Adrenal gland (tissue), 9 donors: ENCODE measurements at regions not wholly inside any gene's neighbourhood (a gene's known extent, or its start where the extent isn't known, plus 50 kb on each side); places are given as distances from the start of the nearest gene placed in this dataset.

Experiments used
- DNase-seq, 7 donors: peaks; one replicate each; pipeline ENCODE4 v3.0.0-alpha.2; 2019 to 2020
- H3K27ac ChIP-seq, 5 donors: fragments of 200-600 bp; sonication (generic) in 4 of 5; 1 replicate in 3 of 5; 2 replicates in 2 of 5; pipeline versions ENCODE4 v1.5.1 to v1.8.0; 2016 to 2020; ENCODE audit warnings: mild to moderate bottlenecking in 1 of 5
- H3K27me3 ChIP-seq: fragments of 200-600 bp; 2 replicates; pipeline ENCODE4 v1.8.0; 2021
- H3K36me3 ChIP-seq, 2 donors: fragments of 200-600 bp; replicated peaks in 1 of 2; 1 replicate in 1 of 2; 2 replicates in 1 of 2; pipeline versions ENCODE4 v1.5.1 to v1.8.0; 2018 to 2022
- H3K4me1 ChIP-seq, 2 donors: fragments of 200-600 bp; replicated peaks in 1 of 2; 1 replicate in 1 of 2; 2 replicates in 1 of 2; pipeline versions ENCODE4 v1.5.1 to v1.8.0; 2018 to 2021
- H3K4me3 ChIP-seq, 4 donors: fragments of 200-600 bp; sonication (generic) in 3 of 4; one replicate each; pipeline ENCODE4 v1.5.1; 2016 to 2018
- H3K9me3 ChIP-seq, 3 donors: fragments of 200-600 bp; sonication (generic) in 1 of 3; replicated peaks in 1 of 3; 1 replicate in 2 of 3; 2 replicates in 1 of 3; pipeline versions ENCODE4 v1.5.1 to v1.8.0; 2016 to 2021
- CTCF ChIP-seq, 6 experiments: fragments of 450-650 bp in 4 of 6; fragments of 200-600 bp in 2 of 6; sonication (generic) in 1 of 6; IDR thresholded peaks; 1 replicate in 5 of 6; 2 replicates in 1 of 6; pipeline versions ENCODE4 v1.5.1 to v1.8.0; 2016 to 2021; ENCODE audit warnings: antibody characterized with exemption in 6 of 6, mild to moderate bottlenecking in 2 of 6, moderate library complexity in 1 of 6
- POLR2A ChIP-seq, 2 donors: fragments of 450-650 bp; IDR thresholded peaks; one replicate each; pipeline ENCODE4 v1.6.1; 2017; ENCODE audit warnings: antibody characterized with exemption in 2 of 2, mild to moderate bottlenecking in 2 of 2, moderate library complexity in 1 of 2
- WGBS, 4 donors: extraction: QIAGEN DNeasy Blood & Tissue Kit in 2 of 4; methylation state at CpG; one replicate each; pipeline versions ENCODE4 v1.1.5 to v1.1.7; 2013 to 2017; 5-methylcytosine and 5-hydroxymethylcytosine counted together
- intact Hi-C, 2 donors: fragments of 100-400 bp; cut with DNase I; formaldehyde crosslinking; loops; one replicate each; pipeline versions ENCODE4 v1.14.1 to v1.15.0; 2022 to 2023
- donor health status: healthy with polysubstance abuse.
- donor health status: Bipolar disorder and iron deficiency.
- donor health status: DM: yes; HTN: yes; CAD: no.
- donor health status: DM: no; HTN: no; CAD: no.
- donor health status: DM: no; HTN: no; CAD: no.

DNA sequence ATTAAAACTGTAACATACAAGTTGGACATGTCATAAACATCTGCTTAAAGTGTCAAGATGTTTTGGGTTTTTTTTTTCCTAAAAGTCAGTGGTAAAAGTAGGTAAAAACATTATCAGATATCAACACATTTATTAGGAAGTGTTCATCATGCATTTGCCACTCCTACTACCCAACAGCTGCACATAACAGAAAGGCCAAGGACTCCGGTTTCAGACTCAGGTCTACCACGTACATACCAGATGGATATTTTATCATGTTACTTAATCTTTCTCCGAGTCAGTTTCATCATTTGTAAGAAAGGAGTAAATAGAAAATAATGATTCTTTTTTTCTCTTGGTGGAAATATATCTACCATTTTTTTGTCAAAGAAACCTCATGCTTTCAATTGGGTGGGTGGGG, 192.3 kb downstream of the UBE2E3 start:
- no peaks in the 10 kb centered on the region for H3K27me3 ChIP-seq
- WGBS, 4 donors: 64 to 86% (median 72%) methylated on average over 3 of the region's 3 CpGs
- intact Hi-C loops: no loop called here
- no peaks in the 10 kb centered on the region for H3K9me3 ChIP-seq
- TF ChIP-seq CTCF (IDR thresholded peaks at IDR 0.05) (no peak), POLR2A (IDR thresholded peaks at IDR 0.05) (no peak)
- no peaks in the 10 kb centered on the region for H3K36me3 ChIP-seq
- H3K27ac ChIP-seq: no peak overlapping the region
- no peaks in the 10 kb centered on the region for H3K4me1 ChIP-seq
- H3K4me3 ChIP-seq: no peak overlapping the region
- no peak for DNase-seq

DNA sequence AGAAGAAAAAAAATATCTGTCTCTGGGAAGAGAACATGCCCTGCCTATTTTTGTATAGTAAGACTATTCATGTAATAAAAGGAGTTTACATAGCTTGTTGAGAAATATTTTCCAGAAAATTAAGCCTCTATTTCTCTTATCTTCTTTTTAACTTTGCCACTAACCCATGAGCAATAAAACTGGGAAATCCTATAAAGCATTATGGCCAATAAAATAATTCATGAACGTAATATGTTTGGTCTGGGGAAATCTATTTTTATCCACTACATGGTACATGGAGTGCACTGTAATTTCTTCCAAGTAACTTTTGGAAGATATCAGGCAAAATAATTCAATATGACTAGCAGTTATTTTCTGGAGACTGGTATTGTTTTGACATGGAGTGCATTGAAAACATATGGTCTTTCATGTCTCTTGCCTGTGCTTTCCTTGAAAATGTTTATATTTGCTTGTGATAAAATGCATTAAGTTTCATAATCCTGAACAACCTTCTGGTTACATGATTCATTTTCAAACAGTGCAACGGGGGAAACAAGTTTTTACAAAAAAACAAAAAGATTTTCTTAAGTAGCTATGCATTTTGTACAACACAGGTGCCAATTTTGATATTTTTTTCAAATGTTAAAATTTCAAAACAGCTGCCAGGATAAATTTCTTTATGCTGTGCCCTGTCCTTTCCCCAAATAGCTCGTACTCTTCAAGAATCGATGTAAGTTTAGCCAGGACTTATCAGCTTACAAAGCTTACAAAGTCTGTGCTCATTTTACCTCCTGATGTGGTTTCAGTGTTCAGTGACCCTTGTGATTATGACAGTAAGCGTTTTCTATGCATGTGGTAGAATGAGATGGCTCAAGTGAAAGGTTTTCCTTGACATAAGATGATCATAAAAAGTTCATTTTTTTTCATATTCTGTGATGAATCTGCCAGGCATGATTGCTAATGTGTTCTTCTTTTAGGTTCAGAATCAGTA, 194.5 kb downstream of the UBE2E3 start:
- Histone ChIP-seq H3K27ac (no peak overlapping the region), H3K27me3 (no peaks in the 10 kb centered on the region), H3K4me1 (no peaks in the 10 kb centered on the region), H3K4me3 (no peak overlapping the region), H3K9me3 (no peaks in the 10 kb centered on the region), H3K36me3 (no peaks in the 10 kb centered on the region)
- 42 to 59% (median 54%) methylated on average over 5 of the region's 5 CpGs for WGBS, 4 donors
- intact Hi-C loops: no loop called here
- TF ChIP-seq CTCF (IDR thresholded peaks at IDR 0.05) (no peak), POLR2A (IDR thresholded peaks at IDR 0.05) (no peak)
- DNase-seq: no peak

DNA sequence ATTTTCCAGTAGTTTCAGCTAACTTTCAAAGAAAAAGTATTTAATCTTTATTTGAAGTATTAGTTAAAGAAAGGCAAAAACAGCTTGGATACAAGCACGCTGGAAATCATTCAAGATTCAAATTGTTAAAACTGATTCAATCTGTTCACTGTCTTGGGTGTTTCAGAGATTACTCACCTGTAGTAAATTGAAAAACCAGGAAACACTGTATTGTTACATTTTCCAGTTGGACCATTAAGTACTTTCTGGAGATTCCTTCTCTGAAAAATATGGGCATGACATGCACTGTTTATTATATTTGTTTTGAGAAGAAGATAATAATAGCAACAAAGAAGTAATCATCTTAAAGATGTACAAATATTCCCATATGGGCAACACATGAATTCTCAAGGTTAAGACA, 196.1 kb downstream of the UBE2E3 start:
- H3K27ac ChIP-seq: no peak overlapping the region
- WGBS, 4 donors: 69 to 81% (median 79%) methylated on average over 1 of the region's 1 CpG
- intact Hi-C loops: no loop called here
- DNase-seq: no peak
- H3K27me3 ChIP-seq: no peaks in the 10 kb centered on the region
- no peaks in the 10 kb centered on the region for H3K9me3 ChIP-seq
- no peaks in the 10 kb centered on the region for H3K4me1 ChIP-seq
- H3K36me3 ChIP-seq: no peaks in the 10 kb centered on the region
- TF ChIP-seq CTCF (IDR thresholded peaks at IDR 0.05) (no peak), POLR2A (IDR thresholded peaks at IDR 0.05) (no peak)
- no peak overlapping the region for H3K4me3 ChIP-seq

- H3K4me3 ChIP-seq: no peak overlapping the region
- H3K27ac ChIP-seq: no peak overlapping the region
- intact Hi-C loops: no loop called here
These were observed 197.0 kb downstream of the UBE2E3 start for GRCh38 chr2:181177376-181177775.

More at GRCh38 chr2:181177376-181177775, 197.0 kb downstream of the UBE2E3 start:
- H3K36me3 ChIP-seq: no peaks in the 10 kb centered on the region
- TF ChIP-seq CTCF (IDR thresholded peaks at IDR 0.05) (no peak), POLR2A (IDR thresholded peaks at IDR 0.05) (no peak)
- no peak for DNase-seq
- H3K4me1 ChIP-seq: no peaks in the 10 kb centered on the region
- no peaks in the 10 kb centered on the region for H3K27me3 ChIP-seq
- no peaks in the 10 kb centered on the region for H3K9me3 ChIP-seq
